ENCODE measurements at regions not wholly inside any gene's neighbourhood (a gene's known extent, or its start where the extent isn't known, plus 50 kb on each side); places are given as distances from the start of the nearest gene placed in this dataset.
"Not testable (repeated sequence)": the region's sequence is repeated elsewhere in the genome, so short reads cannot be mapped to it uniquely, and the experiment has no call there.

DNA sequence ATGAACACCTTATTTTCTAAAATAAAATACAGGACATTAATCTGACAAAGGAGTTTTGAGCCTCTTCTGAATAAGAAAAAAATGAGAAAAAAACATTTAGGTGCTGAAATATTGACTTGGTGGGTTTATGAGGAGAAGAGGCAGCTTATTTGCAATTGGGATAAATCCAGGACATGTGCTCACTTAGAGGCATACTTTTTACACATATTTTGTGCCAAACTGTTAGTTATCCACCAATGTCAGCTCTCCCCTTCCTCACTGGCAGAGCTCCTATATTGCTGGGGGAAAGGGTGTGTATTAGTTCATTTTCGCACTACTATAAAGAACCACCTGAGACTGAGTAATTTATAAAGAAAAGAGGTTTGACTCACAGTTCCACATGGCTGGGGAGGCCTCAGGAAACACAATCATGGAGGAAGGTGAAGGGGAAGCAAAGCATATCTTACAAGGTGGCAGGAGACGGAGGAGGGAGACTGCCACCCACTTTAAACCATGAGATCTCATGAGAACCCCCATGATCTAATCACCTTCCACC is 135.4 kb upstream of the EGLN3 start:
- TF ChIP-seq, protein P1, sequence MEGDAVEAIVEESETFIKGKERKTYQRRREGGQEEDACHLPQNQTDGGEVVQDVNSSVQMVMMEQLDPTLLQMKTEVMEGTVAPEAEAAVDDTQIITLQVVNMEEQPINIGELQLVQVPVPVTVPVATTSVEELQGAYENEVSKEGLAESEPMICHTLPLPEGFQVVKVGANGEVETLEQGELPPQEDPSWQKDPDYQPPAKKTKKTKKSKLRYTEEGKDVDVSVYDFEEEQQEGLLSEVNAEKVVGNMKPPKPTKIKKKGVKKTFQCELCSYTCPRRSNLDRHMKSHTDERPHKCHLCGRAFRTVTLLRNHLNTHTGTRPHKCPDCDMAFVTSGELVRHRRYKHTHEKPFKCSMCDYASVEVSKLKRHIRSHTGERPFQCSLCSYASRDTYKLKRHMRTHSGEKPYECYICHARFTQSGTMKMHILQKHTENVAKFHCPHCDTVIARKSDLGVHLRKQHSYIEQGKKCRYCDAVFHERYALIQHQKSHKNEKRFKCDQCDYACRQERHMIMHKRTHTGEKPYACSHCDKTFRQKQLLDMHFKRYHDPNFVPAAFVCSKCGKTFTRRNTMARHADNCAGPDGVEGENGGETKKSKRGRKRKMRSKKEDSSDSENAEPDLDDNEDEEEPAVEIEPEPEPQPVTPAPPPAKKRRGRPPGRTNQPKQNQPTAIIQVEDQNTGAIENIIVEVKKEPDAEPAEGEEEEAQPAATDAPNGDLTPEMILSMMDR (IDR thresholded peaks at IDR 0.05; ENCODE audit: borderline replicate concordance, insufficient read depth, low read depth, low read length), result no peak
- H3K4me3 ChIP-seq (ENCODE audit: low read depth, low read length), result no peak overlapping the region

DNA sequence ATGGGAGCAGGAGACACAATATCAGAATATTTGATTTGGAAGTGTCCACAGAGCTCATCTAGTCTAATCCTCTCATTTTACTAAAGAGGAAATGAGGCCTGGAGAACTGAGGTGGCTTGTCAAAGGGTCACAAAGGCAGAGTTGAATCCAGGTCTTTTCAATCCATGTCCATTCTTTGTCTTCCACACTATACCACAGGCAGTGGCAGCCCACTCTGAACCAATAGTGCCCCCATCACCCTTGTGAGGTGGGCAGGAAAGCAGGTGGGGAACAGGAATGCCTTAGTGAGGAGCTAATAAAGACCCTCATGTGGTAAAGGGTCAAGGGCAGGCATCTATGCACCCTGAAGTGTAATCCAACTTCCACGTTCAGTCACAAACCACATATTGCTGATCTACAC is 134.8 kb upstream of the EGLN3 start:
- TF ChIP-seq, protein P1 (IDR thresholded peaks at IDR 0.05; ENCODE audit: borderline replicate concordance, insufficient read depth, low read depth, low read length), result no peak
- no peak overlapping the region for H3K4me3 ChIP-seq (ENCODE audit: low read depth, low read length)

DNA sequence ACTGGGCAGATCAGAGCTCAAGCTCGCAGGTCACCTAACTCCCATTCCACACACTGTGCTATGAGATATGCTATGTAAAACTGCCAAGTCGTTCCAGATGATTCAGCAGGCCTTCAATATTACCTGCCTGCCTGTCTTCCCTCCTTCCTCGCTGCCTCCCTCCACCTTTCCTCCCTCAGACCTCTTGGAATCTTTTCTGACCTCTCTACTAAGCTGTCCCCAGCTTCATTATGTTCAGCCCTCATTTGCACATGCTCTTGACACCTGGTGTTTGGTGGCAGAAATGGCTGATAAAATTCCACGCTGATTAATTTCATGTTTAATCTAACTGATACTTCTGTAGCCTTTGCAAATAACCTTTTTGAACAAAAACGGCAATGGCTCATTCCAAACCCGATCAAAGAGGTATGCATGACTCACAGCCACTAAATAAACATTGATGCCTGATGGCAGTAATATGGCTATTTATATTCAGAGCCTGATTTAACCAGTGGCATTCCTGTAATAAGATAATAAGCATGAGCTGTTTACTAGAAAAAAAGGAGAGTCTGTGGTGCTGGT is 130.8 kb upstream of the EGLN3 start:
- H3K4me3 ChIP-seq (ENCODE audit: low read depth, low read length), result no peak overlapping the region
- TF ChIP-seq, protein P1 (IDR thresholded peaks at IDR 0.05; ENCODE audit: borderline replicate concordance, insufficient read depth, low read depth, low read length), result no peak

DNA sequence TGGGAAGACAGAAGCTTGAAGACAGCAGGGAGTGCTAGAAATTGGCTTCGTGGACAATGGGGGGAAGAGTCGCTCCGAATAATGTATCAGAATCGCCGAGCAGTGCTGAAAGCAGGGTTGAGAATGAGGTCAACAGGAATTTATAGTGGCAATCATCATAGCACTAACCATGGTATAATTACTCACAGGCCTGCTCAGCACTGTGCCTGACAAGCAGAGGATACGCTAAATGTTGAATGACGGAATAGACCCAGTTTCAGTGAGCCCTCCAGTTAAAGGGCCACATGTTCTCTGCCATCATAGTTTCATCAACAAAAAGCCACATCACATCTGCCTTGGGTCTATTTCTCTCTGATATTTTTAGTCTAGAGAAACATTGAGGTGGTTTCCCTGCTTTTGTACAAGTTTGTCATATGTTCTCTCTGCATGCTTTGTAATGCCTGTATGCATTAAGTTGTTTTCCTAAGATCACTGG is 130.3 kb upstream of the EGLN3 start:
- TF ChIP-seq, protein P1 (IDR thresholded peaks at IDR 0.05; ENCODE audit: borderline replicate concordance, insufficient read depth, low read depth, low read length), result no peak
- H3K4me3 ChIP-seq (ENCODE audit: low read depth, low read length), result no peak overlapping the region

DNA sequence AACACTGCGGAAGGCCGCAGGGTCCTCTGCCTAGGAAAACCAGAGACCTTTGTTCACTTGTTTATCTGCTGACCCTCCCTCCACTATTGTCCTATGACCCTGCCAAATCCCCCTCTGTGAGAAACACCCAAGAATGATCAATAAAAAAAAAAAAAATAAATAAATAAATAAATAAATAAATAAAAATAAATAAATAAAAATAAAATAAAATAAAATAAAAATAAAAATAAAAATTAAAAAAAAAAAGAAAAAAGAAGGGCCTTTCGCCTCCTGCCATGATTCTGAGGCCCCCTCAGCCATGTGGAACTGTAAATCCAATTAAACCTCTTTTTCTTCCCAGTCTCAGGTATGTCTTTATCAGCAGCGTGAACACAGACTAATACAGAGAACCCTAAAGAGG is 128.8 kb upstream of the EGLN3 start:
- H3K4me3 ChIP-seq (ENCODE audit: low read depth, low read length), result not testable (repeated sequence)

DNA sequence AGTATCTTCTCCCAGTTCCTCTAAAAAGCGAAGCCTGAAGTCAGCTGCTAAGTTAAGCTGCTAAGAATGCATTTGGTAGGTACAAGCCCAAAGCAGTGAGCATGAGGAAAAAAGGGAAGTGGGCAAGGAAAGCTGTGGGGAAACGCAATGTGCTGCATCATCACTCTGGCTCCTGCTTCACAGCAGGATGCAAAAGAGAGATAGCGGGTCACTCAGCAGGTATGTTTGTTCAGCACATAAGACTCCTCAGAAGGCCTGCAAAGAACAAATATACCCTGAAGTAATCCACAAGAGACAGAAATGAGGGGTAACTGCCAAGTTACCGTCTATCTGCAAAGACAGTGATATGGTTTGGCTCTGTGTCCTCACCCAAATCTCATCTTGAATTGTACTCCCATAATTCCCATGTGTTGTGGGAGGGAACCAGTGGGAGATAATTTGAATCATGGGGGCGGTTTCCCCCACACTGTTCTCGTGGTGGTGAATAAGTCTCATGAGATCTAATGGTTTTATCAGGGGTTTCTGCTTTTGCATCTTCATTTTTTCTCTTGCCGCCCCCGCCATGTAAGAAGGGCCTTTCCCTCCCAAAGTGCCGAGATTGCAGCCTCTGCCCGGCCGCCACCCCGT is 127.4 kb upstream of the EGLN3 start:
- TF ChIP-seq, protein P1 (IDR thresholded peaks at IDR 0.05; ENCODE audit: borderline replicate concordance, insufficient read depth, low read depth, low read length), result no peak
- no peak overlapping the region for H3K4me3 ChIP-seq (ENCODE audit: low read depth, low read length)

DNA sequence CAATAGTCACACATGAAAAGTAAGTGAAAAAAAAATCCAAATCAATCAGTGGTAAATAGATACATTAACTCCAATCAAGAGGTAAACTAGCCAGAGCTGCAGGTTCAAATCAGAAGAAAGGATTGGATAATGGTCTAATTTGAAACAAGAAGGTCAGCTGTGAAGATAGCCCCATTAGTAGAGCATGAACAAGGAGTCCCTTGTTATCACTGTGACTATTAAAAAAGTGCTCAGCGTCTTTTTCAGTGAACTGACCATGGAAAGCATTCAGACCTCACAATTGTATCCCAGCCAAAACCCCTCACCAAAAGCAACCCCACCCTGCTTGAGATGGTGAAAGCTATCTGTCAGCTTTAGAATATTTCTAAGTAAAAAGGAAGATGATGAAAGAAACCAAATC is 125.0 kb upstream of the EGLN3 start:
- H3K4me3 ChIP-seq (ENCODE audit: low read depth, low read length), result no peak overlapping the region
- TF ChIP-seq, protein P1 (IDR thresholded peaks at IDR 0.05; ENCODE audit: borderline replicate concordance, insufficient read depth, low read depth, low read length), result no peak
